NCI-H446 (cell line): ENCODE measurements at regions not wholly inside any gene's neighbourhood (a gene's known extent, or its start where the extent isn't known, plus 50 kb on each side); places are given as distances from the start of the nearest gene placed in this dataset.
A peak's percentile ranks its signal among the peaks of the same experiment; 100 is the strongest.

Experiments used
- DNase-seq, 2 experiments: peaks; one replicate each; lab custom pipeline; 2025; lab: John Stamatoyannopoulos, UW

- DNase-seq, result no peak
Observed at GRCh38 chr5:61263561-61264272, 68.3 kb upstream of the ZSWIM6 start.

- no peak for DNase-seq
Observed at GRCh38 chr5:61264273-61264661, 67.8 kb upstream of the ZSWIM6 start.

- DNase-seq, result no peak
Observed at GRCh38 chr5:61267116-61267515, 64.9 kb upstream of the ZSWIM6 start.

GRCh38 chr5:61268871-61269270 lies 63.2 kb upstream of the ZSWIM6 start:
- DNase-seq, result no peak

- DNase-seq, result no peak
Observed at GRCh38 chr5:61270510-61271165, 61.4 kb upstream of the ZSWIM6 start.

GRCh38 chr5:61272688-61273087 lies 59.4 kb upstream of the ZSWIM6 start:
- no peak for DNase-seq

- DNase-seq, result no peak
Observed at GRCh38 chr5:61273279-61273975, 58.6 kb upstream of the ZSWIM6 start.

GRCh38 chr5:61274511-61274911 lies 57.5 kb upstream of the ZSWIM6 start:
- no peak for DNase-seq

- DNase-seq, result no peak
Observed at GRCh38 chr5:61275841-61276240, 56.2 kb upstream of the ZSWIM6 start.

- DNase-seq, result no peak
Observed at GRCh38 chr5:61277190-61277589, 54.9 kb upstream of the ZSWIM6 start.

GRCh38 chr5:61277781-61278180 lies 54.3 kb upstream of the ZSWIM6 start:
- no peak for DNase-seq

- DNase-seq, result no peak
Observed at GRCh38 chr5:61279725-61280124, 52.3 kb upstream of the ZSWIM6 start.

GRCh38 chr5:61280205-61280604 lies 51.9 kb upstream of the ZSWIM6 start:
- peak; percentile 73 to 85 for DNase-seq

GRCh38 chr5:61280761-61281427 lies 51.2 kb upstream of the ZSWIM6 start:
- peak; percentile 91 for DNase-seq

GRCh38 chr5:61281686-61282085 lies 50.4 kb upstream of the ZSWIM6 start:
- no peak for DNase-seq
